Skeletal muscle tissue (tissue), 3 donors: ENCODE measurements at regions not wholly inside any gene's neighbourhood (a gene's known extent, or its start where the extent isn't known, plus 50 kb on each side); places are given as distances from the start of the nearest gene placed in this dataset.
A peak's percentile ranks its signal among the peaks of the same experiment; 100 is the strongest.

ENCODE experiments used
- H3K27ac ChIP-seq: one replicate; pipeline ENCODE4 v1.7.0; 2013; ENCODE audit warnings: mild to moderate bottlenecking, low read depth, low read length, inconsistent platforms
- H3K27me3 ChIP-seq, 3 donors: one replicate each; pipeline ENCODE4 v1.7.0; 2013; ENCODE audit warnings: low read length in 3 of 3; ENCODE audit not compliant: control insufficient read depth in 3 of 3, insufficient read depth in 3 of 3
- H3K36me3 ChIP-seq, 3 donors: one replicate each; pipeline ENCODE4 v1.7.0; 2013; ENCODE audit warnings: low read length in 3 of 3; ENCODE audit not compliant: control insufficient read depth in 3 of 3, insufficient read depth in 3 of 3
- H3K4me1 ChIP-seq, 3 donors: one replicate each; pipeline ENCODE4 v1.7.0; 2013; ENCODE audit warnings: low read length in 3 of 3, mild to moderate bottlenecking in 3 of 3; ENCODE audit not compliant: control insufficient read depth in 3 of 3, insufficient read depth in 3 of 3
- H3K4me3 ChIP-seq, 3 donors: one replicate each; pipeline ENCODE4 v1.7.0; 2013; ENCODE audit warnings: low read length in 3 of 3
- H3K9ac ChIP-seq, 3 donors: one replicate each; pipeline ENCODE4 v1.7.0; 2013; ENCODE audit warnings: low read length in 3 of 3, mild to moderate bottlenecking in 3 of 3, moderate library complexity in 2 of 3, low read depth in 1 of 3
- H3K9me3 ChIP-seq, 3 donors: one replicate each; pipeline ENCODE4 v1.7.0; 2013; ENCODE audit warnings: low read length in 3 of 3; ENCODE audit not compliant: control insufficient read depth in 3 of 3
- donor health status: Osteomylitis.

DNA sequence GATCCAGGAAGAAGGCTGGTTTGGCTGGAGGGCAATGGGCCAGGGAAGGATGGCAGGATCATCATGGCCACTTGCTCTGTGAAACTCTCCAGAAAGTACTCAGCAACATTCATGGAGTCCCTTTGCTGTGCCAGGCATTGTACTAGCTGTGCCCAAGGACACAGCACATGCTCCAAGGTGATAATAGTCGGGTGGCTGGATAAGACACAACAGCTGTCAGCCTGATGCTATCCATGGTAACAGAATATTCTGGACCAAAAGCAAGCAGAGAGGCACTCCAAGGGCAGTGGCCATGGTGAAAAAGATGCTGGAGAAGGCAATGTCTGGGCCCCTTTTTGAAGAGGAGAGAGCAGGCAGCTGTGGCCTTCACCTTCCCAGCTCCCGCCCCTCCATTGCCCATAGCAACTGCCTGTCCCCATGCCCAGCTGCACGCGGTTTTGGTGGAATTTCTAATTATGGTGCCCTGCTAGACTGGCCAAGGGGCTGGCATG lies 113.8 kb upstream of the CPEB4 start:
- Histone ChIP-seq H3K4me1 (peaks cover 2 to 26% (median 22%) of the 10 kb centered on the region in 3 donors), H3K4me3 (no peak overlapping the region), H3K9ac (peak overlapping the region in 1 of 3 donors; percentile 55), H3K27ac (peak overlapping the region; percentile 57), H3K9me3 (no peaks in the 10 kb centered on the region), H3K27me3 (no peaks in the 10 kb centered on the region), H3K36me3 (no peaks in the 10 kb centered on the region)

DNA sequence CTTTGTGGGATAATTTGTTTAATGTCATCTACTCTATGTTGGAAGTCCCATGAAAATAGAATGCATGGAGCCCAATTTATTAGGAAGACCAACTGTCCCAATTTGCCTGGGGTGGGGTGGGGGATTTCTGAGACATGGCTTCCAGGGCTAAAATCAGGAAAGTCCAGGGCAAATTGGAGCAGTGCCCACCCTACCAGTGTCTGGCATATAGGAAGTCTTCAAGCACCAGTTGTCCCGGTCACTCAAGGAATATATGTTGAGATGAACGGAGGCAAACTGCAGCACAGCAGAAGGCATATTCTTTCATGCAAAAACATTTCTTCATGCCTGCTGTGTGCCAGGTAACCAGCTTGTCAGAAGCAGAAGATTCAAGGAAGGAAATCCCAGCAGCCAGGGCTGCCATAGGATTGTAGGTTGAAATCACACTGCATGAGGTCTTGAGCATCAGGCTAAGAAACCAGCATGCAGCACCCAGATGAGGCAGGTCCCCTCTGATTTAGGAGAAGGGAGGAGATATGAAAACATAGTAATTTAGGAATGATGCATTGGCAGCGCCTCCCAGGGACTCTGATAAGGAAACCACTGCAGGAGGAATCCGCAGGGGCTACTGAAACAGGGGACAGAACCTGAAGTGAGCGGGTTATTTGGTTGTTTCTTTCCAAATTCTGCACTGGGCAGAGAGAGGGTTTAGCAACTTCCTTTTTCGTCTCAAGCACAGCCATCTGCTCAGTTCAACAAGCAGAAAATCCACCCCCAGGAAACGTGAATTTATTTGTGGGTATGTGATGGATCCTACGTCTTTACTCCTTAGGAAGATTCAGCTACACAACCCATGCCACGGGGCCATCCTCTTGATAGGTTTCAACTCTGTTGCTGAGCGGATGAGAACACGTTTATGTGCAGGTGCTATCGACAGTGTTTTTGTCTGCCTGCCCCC lies 112.6 kb upstream of the CPEB4 start:
- Histone ChIP-seq H3K9me3 (no peaks in the 10 kb centered on the region), H3K27me3 (no peaks in the 10 kb centered on the region), H3K27ac (no peak overlapping the region), H3K36me3 (no peaks in the 10 kb centered on the region), H3K9ac (no peak overlapping the region), H3K4me1 (peaks cover 0 to 26% (median 20%) of the 10 kb centered on the region in 3 donors), H3K4me3 (no peak overlapping the region)

DNA sequence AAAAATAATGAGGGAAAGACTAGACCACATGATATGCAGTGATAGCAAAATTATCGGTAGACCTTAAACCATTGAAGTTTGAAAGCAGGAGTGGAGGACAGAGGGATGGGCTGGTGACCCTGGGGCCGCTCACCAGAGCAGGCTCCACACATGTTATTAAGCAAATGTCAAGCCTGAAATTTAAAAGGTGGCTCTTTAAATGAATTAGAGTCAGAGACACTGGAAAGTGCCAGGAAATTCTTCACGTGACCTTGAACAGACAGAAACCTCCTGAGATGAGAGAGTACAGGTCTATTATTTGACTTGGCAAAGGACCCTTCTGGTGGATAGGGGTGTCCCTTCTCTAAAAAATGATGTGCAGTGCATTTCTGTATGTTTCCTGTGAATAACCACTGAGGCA lies 111.0 kb upstream of the CPEB4 start:
- peaks cover 8 to 22% (median 19%) of the 10 kb centered on the region in 3 donors for H3K4me1 ChIP-seq
- H3K27ac ChIP-seq = no peak overlapping the region
- no peak overlapping the region for H3K4me3 ChIP-seq
- H3K9me3 ChIP-seq = no peaks in the 10 kb centered on the region
- H3K9ac ChIP-seq = no peak overlapping the region
- H3K27me3 ChIP-seq = no peaks in the 10 kb centered on the region
- no peaks in the 10 kb centered on the region for H3K36me3 ChIP-seq

DNA sequence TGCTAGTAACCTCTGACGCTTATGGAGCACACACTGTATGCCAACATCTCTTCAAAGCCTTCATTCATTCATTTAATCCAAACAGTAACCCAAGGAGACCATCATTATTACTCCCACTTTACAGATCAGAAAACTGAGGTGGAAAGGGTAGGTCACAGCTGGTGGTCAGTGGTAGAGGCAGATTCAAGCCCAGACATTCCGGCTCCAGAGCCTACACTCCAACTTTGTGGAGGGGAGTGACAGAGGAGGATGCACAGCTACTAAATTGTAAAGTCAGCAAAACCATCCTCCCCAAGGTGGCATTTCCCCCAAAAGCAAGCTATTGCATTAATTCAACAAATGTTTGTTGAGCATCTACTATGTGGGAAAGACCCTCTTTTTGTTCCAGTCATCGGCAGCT lies 110.5 kb upstream of the CPEB4 start:
- no peaks in the 10 kb centered on the region for H3K36me3 ChIP-seq
- no peaks in the 10 kb centered on the region for H3K9me3 ChIP-seq
- H3K4me1 ChIP-seq = peaks cover 12 to 25% (median 19%) of the 10 kb centered on the region in 3 donors
- H3K27me3 ChIP-seq = no peaks in the 10 kb centered on the region
- no peak overlapping the region for H3K9ac ChIP-seq
- H3K27ac ChIP-seq = no peak overlapping the region
- no peak overlapping the region for H3K4me3 ChIP-seq

DNA sequence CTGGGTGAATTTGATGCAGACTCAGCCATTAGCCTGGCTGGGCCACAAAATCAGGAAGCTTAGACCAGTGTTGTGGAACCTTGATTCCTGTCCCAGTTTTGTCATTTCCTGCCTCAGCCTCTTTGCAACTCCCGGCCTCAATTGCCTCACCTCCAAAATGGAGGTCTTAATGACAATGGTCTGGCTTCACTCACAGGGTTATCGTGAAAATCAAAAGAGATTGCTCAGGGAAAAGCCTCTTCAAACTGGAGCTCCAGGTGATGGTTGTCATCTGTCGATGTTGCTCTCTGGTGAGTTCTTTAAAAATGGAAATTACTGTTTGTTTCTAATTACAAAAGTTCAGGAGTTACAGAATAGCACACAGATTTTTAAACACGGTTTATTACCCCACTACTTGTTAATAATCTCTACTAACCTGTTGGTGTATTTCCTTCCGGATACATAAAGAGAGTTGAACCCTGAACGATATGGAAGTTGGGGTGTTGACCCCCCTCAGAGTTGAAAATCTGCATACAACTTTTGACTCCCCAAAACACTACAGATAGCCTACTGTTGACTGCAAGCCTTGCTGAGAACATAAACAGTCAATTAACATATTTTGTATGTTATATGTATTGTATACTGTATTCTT lies 109.9 kb upstream of the CPEB4 start:
- H3K4me1 ChIP-seq = peaks cover 12 to 27% (median 20%) of the 10 kb centered on the region in 3 donors
- no peak overlapping the region for H3K27ac ChIP-seq

DNA sequence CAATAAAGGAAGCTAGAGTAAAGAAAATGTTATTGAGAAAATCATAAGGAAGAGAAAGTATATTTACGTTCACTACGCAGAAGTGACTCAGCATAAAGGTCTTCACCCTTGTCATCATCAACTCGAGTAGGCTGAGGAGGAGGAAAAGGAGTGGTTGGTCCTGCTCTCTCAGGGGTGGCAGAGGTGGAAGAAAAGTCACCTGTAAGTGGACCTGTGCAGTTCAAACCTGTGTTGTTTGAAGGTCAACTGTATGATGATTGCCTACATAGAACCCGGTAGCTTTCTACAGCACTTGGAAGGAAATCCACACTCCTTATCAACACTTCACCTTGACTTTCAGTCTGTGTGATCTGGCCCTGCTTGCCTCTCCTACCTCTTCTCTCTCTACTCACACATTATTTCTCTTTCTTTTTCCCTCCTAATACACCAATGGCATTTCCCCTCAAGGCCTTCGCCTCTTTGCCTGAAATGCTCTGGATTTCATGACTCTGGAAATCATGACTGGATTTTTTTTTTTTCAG lies 109.3 kb upstream of the CPEB4 start:
- H3K9me3 ChIP-seq = no peaks in the 10 kb centered on the region
- no peak overlapping the region for H3K4me3 ChIP-seq
- H3K27ac ChIP-seq = no peak overlapping the region
- peaks cover 12 to 25% (median 18%) of the 10 kb centered on the region in 3 donors for H3K4me1 ChIP-seq
- H3K9ac ChIP-seq = no peak overlapping the region
- no peaks in the 10 kb centered on the region for H3K27me3 ChIP-seq
- no peaks in the 10 kb centered on the region for H3K36me3 ChIP-seq

More for the DNA sequence above, 109.9 kb upstream of the CPEB4 start:
- Histone ChIP-seq H3K9ac (no peak overlapping the region), H3K9me3 (no peaks in the 10 kb centered on the region), H3K36me3 (no peaks in the 10 kb centered on the region), H3K27me3 (no peaks in the 10 kb centered on the region), H3K4me3 (no peak overlapping the region)

DNA sequence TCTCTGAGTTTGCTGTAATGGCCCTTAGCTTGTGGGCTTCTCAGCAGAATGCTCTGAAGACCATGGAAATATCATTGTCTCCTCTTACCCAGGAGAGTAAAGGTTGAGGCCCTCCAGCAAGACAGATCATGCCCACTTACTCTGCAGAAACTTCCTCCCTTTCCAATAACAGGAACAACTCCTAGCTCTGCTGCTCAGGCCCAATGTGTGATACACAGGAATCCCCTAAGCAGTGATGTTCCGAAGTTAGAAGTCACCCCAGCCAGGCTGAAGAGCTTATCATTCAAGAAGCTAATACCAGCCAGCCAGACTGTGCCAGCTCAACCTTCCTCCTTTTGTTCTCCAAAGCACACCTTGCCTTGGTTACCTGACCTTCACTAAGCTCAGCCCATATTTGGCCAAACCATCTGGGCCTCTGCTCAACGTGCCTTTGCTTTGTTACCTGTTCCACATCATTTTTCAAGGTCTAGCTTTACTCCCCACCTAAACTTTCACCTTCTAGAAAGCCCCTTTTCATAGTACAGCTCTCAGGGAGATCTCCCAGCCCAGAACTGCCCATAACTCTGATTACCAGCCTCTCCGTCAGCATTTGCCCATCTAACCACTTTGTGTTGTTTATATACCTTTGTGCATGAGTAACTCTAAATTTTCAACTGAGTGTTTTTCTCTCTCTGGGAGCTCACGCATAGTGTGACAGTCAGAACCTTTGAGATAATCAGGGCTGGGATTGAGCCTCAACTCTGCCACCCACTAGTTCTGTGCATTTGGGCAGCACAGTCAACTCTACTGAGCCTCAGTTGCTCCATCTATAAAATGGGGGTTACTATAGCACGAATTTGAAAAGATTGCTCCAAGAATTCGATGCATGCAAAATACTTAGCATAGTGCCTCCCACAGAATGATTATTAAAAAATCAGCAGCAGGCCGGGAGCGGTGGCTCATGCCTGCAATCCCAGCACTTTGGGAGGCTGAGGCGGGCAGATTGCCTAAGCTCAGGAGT lies 107.6 kb upstream of the CPEB4 start:
- Histone ChIP-seq H3K9me3 (no peaks in the 10 kb centered on the region), H3K27me3 (no peaks in the 10 kb centered on the region), H3K36me3 (no peaks in the 10 kb centered on the region), H3K4me3 (no peak overlapping the region), H3K27ac (no peak overlapping the region), H3K4me1 (peaks cover 10 to 16% (median 12%) of the 10 kb centered on the region in 3 donors), H3K9ac (no peak overlapping the region)

DNA sequence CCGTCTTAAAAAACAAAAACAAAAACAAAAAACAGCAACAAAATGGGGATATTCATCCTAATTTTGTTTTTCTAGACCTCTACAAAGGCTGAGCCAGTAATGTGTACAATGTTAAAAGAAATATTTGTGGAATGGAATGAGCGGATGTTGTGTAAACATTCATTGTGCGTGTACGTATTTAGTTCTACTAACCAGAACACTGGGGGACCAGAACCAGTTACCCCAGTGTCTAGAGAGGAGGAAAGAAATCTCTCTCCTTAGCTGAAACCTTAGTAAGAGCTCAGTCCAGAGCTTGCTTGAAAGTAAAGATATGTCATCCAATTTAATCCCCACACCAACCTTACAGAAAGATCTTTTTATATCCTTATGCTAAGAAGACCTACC lies 106.7 kb upstream of the CPEB4 start:
- H3K27me3 ChIP-seq = no peaks in the 10 kb centered on the region
- H3K4me3 ChIP-seq = no peak overlapping the region
- H3K9me3 ChIP-seq = no peaks in the 10 kb centered on the region
- peaks cover 10 to 16% (median 12%) of the 10 kb centered on the region in 3 donors for H3K4me1 ChIP-seq
- H3K36me3 ChIP-seq = no peaks in the 10 kb centered on the region
- H3K9ac ChIP-seq = no peak overlapping the region
- peak overlapping the region; percentile 71 for H3K27ac ChIP-seq
